IMR-90 (cell line): ENCODE measurements at regions not wholly inside any gene's neighbourhood (a gene's known extent, or its start where the extent isn't known, plus 50 kb on each side); places are given as distances from the start of the nearest gene placed in this dataset.

Experiments used
- BHLHE40 ChIP-seq: fragments of 150-350 bp; IDR thresholded peaks from 2 replicates; pipeline ENCODE4 v1.6.1; 2016; ENCODE audit warnings: mild to moderate bottlenecking, low read depth, low read length
- CEBPB ChIP-seq: IDR thresholded peaks from 2 replicates; pipeline ENCODE4 v1.6.1; 2012; ENCODE audit warnings: low read depth, low read length, improper control_type of control experiment
- CHD1 ChIP-seq: IDR thresholded peaks from 2 replicates; pipeline ENCODE4 v1.6.1; 2012; ENCODE audit warnings: low read depth, low read length, improper control_type of control experiment
- CTCF ChIP-seq: conservative IDR thresholded peaks from 2 replicates; pipeline ENCODE4 v1.5.1; 2012; ENCODE audit warnings: mild to moderate bottlenecking, low read depth, low read length, improper control_type of control experiment
- MAZ ChIP-seq: IDR thresholded peaks from 2 replicates; pipeline ENCODE4 v1.6.1; 2012; ENCODE audit warnings: low read depth, mild to moderate bottlenecking, low read length, improper control_type of control experiment, moderate library complexity, borderline replicate concordance
- POLR2A ChIP-seq: IDR thresholded peaks from 2 replicates; pipeline ENCODE4 v1.6.1; 2012; ENCODE audit warnings: mild to moderate bottlenecking, low read depth, low read length
- RFX5 ChIP-seq: IDR thresholded peaks from 2 replicates; pipeline ENCODE4 v1.8.0; 2012; ENCODE audit warnings: low read depth, mild to moderate bottlenecking, low read length, moderate library complexity
- USF2 ChIP-seq: fragments of 150-350 bp; IDR thresholded peaks from 2 replicates; pipeline ENCODE4 v1.6.1; 2017; ENCODE audit warnings: mild to moderate bottlenecking, antibody characterized with exemption, low read length, low read depth

- TF ChIP-seq CTCF (no peak), BHLHE40 (no peak), CEBPB (peak; percentile 65), CHD1 (no peak), POLR2A (no peak), MAZ (no peak), USF2 (no peak), RFX5 (no peak)
Measured at GRCh38 chr3:180180795-180181194, 144.1 kb upstream of the PEX5L start.
